HG02610 (cell line): ENCODE measurements at regions not wholly inside any gene's neighbourhood (a gene's known extent, or its start where the extent isn't known, plus 50 kb on each side); places are given as distances from the start of the nearest gene placed in this dataset.

Source experiments
- ATAC-seq: cut with Tn5 transposase; IDR thresholded peaks from one replicate; pipeline ENCODE4 v1.9.1; 2021; ENCODE audit warnings: mild to moderate bottlenecking, moderate library complexity; ENCODE audit not compliant: unreplicated experiment

GRCh38 chr2:104286841-104287240, 567.1 kb upstream of the POU3F3 start:
- ATAC-seq: no peak

GRCh38 chr2:104289651-104290565, 564.0 kb upstream of the POU3F3 start:
- ATAC-seq: no peak

GRCh38 chr2:104290566-104290891, 563.4 kb upstream of the POU3F3 start:
- no peak for ATAC-seq

- no peak for ATAC-seq
Measured at GRCh38 chr2:104312684-104313083, 541.2 kb upstream of the POU3F3 start.

- no peak for ATAC-seq
Measured at GRCh38 chr2:104318001-104318665, 535.8 kb upstream of the POU3F3 start.

- ATAC-seq: no peak
Measured at GRCh38 chr2:104321116-104321795, 532.7 kb upstream of the POU3F3 start.

GRCh38 chr2:104321796-104322349, 532.0 kb upstream of the POU3F3 start:
- no peak for ATAC-seq

- no peak for ATAC-seq
Measured at GRCh38 chr2:104332731-104333130, 521.2 kb upstream of the POU3F3 start.

GRCh38 chr2:104337869-104338268, 516.0 kb upstream of the POU3F3 start:
- ATAC-seq: no peak

GRCh38 chr2:104340162-104340561, 513.8 kb upstream of the POU3F3 start:
- ATAC-seq: no peak

- ATAC-seq: no peak
Measured at GRCh38 chr2:104340879-104341828, 512.8 kb upstream of the POU3F3 start.

- no peak for ATAC-seq
Measured at GRCh38 chr2:104344306-104344705, 509.6 kb upstream of the POU3F3 start.

GRCh38 chr2:104344985-104345384, 508.9 kb upstream of the POU3F3 start:
- no peak for ATAC-seq

- ATAC-seq: no peak
Measured at GRCh38 chr2:104358122-104358521, 495.8 kb upstream of the POU3F3 start.

- ATAC-seq: no peak
Measured at GRCh38 chr2:104361414-104361813, 492.5 kb upstream of the POU3F3 start.

GRCh38 chr2:104368089-104368488, 485.8 kb upstream of the POU3F3 start:
- ATAC-seq: no peak

GRCh38 chr2:104371087-104371781, 482.7 kb upstream of the POU3F3 start:
- ATAC-seq: no peak

- no peak for ATAC-seq
Measured at GRCh38 chr2:104375206-104375605, 478.7 kb upstream of the POU3F3 start.

GRCh38 chr2:104378853-104379374, 475.0 kb upstream of the POU3F3 start:
- peak; percentile 73 for ATAC-seq
